GM19397 (cell line): ENCODE measurements at regions not wholly inside any gene's neighbourhood (a gene's known extent, or its start where the extent isn't known, plus 50 kb on each side); places are given as distances from the start of the nearest gene placed in this dataset.
"Not testable (repeated sequence)": the region's sequence is repeated elsewhere in the genome, so short reads cannot be mapped to it uniquely, and the experiment has no call there.

ENCODE experiments used
- ATAC-seq: cut with Tn5 transposase; IDR thresholded peaks from one replicate; pipeline ENCODE4 v1.9.1; 2021; ENCODE audit warnings: mild to moderate bottlenecking, moderate library complexity; ENCODE audit not compliant: unreplicated experiment

DNA sequence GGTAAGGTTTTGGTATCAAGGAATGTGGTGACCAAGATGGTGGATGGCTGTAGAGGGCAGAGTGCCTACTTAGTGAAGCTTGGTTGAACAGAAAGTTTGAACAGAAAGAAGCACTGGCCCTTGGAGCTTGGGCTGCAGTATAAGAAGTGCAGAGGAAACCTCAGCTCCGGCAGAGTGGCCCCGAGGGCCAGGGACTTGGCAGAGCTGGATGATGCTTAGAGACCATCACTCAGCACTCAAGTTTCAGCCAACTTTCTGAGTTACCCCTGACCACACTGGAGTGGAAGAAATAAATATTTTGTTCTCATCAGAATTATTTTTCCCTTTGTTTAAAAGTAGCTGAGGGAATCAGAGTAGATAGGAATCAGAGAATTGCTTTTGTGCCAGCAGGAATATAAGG is 336.7 kb downstream of the C7orf25 start:
- ATAC-seq, result no peak

DNA sequence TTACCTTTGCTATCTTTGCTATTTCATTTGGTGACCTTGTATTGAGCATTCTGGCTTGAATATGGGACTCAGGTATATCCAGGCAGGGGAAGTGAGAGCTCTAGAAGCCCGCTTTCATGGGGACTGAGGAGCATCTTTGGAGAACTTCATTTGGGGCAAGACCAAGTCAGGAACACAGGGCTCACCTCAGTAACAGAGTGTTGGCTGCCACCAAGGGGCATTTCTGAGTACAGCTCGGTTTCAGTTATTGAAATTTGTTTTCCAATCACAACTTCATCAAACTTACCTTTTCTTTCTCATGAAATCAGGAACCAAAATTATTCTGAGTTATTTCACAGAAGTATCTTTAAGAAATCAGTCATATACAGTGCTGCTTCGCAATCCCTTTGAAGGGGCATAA is 337.2 kb downstream of the C7orf25 start:
- ATAC-seq, result no peak

DNA sequence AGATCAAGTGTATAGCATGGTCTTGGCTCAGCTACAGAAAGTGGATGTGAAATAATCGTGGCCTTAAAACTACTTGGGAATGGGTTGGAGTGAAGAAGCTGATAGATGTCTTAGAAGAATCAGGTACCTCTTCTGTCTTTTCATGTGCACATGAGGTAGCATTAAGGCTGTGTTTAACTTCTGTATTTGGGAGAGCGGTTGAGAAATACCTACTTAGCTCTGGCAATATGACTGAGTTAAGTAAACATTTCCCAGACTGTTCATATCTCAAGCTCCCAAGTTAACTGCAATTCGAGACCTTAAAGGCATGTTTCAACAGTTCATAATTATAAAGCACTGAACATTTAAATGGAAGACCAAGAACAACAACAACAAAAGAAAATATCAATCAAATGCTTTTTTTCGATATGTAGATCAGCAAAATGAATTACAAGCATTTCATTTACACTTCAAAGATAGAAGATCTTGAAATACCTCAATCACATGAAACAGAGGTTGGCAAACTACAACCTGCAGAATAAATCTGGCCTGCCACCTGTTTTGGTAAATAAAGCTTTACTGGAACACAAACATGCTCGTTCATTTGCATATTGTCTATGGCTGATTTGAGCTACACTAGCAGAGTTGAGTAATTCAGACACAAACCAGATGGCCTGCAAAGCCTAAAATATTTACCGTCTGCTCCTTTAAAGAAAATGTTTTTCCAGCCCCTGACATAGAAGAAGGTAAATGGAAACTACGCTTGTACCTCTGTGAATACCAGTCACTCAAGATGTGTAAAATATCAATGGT is 337.1 kb upstream of the GLI3 start:
- ATAC-seq, result no peak

DNA sequence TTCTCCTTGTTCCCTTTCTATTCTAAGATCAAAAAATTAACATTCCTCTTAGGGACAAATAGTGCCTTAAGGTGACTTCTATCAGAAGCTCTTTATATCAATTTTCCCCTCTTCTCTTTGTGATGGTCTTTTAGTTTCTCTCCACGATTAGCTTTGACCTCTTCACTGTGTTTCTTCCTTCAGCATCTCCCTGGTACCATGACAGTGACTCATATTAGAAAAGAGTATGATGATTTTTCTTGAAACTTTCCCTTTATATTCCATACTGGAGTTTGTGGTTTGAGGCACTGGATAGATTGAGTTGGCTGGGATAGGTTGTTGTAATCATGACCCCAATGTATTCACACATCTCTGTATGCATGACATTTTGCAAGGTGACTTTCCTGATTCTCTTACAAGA is 335.6 kb upstream of the GLI3 start:
- ATAC-seq, result no peak

DNA sequence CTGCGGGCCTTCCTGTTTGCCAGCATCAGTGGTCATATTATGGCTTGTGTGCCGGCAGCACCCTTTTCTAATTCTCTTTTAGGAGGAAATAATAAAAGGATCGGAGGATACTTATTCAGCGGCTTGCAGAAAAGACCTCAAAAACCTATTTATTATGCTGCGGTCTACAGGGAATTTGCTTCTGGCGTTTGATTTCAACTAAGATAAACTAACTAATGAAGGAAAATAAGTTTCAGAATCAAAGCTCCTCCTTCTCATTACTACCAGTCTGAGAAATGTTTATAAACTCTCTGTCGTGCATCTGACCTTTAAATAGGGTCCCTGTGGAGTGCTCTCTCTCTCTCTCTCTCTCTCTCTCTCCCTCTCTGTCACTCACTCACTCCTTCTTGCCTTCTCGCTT is 335.0 kb upstream of the GLI3 start:
- ATAC-seq, result no peak

DNA sequence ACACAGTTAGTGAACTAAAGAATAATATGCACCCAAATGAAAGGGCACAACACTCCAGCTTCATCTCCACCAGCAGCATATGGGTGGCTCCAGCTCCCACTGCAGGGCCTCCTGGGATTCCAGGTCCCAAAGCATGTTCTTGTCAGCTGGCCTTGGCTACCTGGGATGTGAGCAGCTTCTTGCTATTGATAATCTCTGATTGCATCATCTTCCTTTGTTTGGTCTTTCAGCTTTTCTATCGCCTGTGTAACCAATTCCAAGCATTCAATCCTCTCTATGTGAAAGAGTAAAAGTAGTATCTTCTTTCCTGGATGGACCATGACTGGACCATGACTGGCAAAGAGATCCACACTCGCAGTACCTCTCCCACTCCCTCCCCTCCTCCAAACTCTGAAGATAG is 333.9 kb upstream of the GLI3 start:
- no peak for ATAC-seq

DNA sequence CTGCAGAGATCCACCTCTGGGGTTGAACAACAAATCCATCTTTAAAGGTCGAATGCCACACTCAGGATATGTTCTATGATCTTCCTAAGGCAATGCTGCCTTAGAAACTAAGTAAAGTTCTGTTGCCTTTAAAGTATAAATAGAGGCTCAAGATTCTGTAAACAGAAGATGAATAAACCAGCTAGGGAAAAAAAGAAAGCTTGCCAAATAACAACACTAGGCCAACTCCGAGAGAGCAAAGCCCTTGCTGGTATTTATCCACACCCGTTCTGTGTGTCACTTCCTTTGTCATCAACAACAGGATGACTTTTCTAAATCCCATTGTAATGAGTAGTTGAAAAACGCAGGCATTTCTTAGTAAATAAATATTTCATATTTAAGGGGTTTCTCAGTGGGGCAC is 330.0 kb upstream of the GLI3 start:
- ATAC-seq, result no peak

DNA sequence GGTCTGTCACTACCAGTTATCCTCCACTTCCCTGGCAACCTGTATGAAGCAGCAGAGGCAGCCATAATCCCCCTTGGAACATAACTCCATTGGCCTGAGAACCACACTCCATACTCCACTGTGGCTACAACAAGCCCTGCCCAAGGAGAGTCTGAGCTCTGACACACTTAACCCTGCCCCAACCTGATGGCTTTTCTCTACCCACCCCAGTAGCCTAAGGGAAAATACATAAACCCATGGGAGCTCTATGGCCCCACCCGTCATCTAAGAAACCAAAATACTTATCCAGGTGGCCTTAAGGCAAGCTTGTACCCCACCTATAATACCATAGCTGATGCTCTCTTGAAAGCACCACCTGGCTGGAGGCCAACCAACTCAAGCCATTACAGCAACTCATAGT is 324.8 kb upstream of the GLI3 start:
- ATAC-seq, result no peak

DNA sequence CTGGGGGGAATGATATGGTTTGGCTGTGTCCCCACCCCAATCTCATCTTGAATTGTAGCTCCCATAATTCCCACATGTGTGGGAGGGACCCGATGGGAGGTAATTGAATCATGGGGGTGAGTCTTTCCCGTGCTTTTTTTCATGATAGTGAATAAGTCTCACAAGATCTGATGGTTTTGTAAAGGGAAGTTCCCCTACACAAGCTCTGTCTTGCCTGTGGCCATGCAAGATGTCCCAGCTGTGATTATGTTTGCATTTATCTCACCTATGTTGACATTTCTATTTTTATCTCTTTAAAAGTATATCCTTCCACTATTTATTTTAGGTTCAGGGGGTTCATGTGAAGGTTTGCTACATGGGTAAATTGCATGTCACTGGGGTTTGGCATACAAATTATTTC is 323.9 kb upstream of the GLI3 start:
- no peak for ATAC-seq

DNA sequence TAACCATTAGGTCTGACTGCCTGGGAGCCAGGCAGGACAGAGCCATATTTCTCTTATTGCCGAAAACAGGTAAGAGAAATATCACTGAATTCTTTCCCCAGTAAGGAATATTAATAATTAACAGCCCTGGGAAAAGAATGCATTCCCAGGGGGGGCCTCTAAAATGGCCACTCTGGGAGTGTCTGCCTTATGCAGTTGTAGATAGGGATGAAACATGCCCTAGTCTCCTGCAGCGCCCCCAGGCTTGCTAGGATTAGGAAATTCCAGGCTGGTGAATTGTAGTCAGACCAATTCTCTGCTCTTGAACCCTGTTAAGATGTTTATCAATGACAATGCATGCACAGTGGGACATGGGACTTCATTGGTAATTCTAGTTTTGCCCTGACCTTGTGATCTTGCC is 317.9 kb upstream of the GLI3 start:
- not testable (repeated sequence) for ATAC-seq

DNA sequence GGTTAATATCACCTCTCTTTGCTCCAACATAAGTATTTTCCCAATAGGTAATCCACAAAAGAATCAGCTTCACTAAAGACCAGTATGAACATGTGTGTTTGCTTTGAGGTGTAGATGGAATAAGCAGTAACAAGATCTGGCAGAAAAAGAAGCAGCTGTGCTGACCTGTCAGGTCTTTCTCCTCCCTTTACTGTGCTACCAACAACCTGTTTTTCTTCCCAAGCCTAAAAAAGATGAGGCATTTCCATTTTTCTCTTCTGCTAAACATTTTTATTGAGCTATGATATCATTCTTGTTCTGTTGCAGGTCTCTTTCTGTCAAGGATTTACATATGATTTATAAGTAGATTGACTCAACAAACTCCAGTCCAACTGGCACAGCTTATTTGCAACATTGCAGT is 315.2 kb upstream of the GLI3 start:
- no peak for ATAC-seq

DNA sequence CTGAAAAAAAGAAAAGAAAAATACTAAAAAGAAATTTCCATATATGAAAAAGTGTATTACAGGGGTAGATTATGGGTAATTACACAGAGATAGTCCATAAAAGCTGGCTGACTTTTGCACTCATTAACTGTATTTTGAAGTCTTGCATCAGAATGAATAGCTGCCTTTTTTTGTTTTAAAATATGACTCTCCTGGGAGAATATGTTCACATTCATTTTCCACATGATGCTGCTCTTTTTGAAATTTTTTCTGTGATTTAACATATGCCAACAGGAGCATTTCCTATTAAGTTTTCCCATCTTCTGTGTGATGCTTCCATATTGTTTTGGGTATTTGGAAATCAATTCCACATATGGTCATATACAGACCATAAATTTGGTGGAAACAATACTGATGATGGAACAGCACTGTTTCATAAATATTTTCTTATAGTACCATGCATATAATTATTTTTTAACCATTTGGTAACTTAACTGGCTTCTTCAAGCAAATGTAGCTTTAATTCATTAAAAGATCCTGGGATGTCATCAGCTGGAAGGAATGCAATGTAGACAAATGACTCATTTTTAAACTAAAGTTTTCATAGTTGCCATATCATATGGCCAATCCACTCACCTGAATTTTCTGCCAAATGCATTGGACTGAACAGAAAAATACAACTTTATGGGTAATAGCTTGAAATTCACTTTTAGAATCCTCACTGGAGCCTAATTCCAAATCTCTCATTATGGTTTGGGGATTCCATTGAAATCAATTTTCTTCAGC is 313.9 kb upstream of the GLI3 start:
- ATAC-seq, result no peak

DNA sequence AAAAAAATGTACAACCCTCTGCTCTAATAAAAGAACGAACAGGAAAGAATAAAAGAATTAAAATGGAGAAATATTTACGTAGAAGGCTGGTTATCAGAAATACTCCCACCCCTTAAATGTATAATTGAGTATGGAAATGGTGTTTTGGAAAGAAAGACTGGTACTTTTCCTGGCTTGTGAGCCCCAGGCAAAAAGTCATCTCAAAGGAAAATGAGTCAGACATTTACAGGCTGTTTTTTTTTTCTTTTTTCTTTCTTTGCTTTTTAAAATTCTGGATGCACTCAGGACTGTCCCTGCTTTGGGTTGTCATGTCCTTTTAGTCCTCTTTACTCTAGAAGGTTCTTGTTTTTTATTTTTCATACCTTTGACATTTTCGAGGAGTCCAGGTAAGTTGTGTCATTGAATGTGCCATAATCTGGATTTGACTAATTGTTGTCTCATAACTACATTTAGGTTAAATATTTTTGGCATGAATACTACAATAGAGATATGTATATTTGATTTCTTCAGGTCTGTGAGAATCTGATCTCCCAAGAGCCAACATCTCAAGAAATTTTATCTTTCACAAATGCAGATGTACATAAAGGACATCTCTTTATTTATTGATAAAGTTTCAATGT is 313.0 kb upstream of the GLI3 start:
- ATAC-seq, result no peak

DNA sequence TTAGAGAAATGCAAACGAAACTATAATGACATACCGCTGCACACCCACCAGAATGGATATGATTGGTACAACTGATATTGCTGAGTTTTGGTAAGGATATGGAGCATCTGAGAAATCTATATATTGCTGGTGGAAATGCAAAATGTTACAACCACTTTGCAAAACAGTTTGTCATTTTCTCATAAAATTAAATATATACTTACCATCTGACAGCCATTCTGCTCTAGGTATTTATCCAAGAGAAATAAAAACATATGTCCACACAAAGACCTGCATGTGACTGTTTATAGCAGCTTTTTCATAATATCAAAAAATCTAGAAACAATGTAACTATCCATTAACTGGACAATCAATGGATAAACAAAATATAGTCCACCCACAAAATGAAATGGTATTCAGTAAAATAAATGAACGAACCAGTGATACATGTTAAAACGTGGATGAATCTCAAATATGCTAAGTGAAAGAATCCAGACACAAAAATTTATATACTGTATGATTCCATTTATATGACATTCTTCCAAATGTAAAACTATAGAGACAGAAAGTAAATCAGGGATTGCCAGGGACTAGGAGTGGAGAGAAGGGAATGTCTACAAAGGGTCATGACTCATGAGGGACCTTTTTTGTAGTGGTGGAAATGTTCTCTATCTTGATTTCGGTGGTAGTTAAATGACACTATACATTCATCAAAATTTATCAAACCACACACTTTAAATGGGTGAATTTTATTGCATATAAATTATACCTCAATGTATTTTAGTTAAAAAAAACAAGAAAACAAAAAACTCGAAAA is 312.0 kb upstream of the GLI3 start:
- ATAC-seq, result no peak

DNA sequence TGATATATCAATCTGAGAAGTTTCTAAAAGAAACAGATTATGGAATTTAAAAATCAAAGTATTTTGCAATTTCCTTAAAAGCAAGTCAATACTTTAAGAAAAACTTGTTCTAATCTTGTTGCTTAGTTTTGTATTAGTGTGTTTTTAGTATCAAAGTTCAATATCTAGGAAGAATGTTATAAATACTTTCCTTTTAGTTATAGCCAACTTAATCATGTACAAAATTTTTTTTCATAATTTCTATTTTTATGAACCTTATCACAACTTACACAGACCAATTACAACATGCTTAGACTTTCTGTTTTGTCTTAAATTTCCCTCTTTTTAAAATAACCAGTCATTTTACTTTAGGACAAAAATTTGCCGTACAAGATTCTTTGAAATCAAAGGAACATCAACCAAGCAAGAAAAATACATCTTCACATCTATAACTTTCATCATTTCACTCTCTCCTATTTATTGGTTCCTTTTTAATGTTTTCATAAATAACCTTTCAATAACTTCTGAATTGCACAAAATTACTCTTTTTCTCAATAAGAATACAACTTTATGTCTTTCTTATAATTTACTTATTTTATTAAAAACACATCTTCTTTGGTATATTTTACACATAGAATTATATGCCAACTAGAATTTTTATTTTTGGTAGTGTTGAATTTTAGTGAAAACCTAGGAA is 308.2 kb upstream of the GLI3 start:
- ATAC-seq, result no peak

DNA sequence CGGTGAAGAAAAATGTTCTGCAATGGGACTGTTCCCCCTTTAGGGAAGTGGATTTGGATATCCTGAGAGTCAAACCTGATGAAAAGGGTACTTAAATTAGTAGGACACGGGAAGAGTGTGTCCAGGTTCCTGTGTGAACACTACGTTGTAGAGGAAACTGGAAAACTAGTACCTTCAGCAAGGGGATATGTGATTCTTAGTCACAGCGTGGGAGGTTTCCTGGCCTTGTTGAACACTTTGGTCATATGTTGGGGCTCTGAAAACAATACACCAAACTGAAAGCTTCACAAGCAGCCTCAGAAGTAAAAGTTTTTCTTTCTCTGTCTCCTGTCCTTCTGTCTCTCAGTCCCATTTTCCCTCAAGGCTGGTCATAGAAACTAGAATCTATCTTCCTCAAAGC is 306.9 kb upstream of the GLI3 start:
- no peak for ATAC-seq

DNA sequence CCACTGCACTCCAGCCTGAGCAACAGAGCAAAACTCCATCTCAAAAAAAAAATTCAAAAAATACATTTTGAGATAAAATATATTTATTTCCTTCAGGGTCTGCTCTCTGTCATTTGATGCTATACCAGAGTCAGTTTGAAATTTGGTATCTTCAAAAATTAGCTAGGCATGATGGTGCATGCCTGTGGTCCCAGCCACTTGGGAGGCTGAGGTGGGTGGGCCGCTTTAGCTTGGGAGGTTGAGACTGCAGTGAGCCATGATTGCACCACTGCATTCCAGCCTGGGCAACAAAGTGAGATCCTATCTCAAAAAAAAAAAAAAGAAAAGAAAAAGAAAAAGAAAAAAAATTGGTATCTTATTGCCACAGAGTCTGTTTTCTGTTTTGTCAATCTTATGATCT is 305.4 kb upstream of the GLI3 start:
- not testable (repeated sequence) for ATAC-seq

DNA sequence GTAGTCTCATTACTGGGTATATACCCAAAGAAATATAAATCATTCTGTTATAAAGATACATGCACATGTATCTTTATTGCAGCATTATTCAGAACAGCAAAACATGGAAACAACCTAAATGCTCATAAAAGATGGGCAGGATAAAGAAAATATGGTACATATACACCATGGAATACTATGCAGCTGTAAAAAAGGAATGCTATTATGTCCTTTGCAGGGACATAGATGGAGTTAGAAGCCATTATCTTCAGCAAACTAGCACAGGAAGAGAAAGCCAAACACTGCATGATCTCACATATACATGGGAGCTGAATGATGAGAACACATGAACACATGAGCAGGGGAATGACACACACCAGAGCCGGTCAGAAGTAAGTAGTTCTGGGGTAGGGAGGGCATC is 297.4 kb upstream of the GLI3 start:
- no peak for ATAC-seq

DNA sequence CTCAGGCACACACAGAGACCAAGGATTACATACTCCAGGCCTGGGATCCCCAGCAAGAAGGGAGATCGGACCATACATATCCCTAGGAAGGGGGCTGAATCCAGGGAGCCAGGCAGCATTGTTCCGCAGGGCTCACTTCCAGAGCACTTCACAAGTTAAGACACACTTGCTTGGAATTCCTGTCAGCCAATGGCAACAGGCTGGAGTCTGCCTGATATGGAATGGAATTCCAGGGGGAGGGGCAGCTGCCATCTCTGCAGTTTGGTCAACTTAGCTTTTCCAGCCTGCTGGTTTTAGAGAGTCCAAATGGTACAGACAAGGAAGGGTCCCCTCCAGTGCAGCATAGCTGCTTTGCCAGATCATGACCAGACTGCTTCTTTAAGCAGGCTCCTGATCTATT is 290.0 kb upstream of the GLI3 start:
- ATAC-seq, result no peak

DNA sequence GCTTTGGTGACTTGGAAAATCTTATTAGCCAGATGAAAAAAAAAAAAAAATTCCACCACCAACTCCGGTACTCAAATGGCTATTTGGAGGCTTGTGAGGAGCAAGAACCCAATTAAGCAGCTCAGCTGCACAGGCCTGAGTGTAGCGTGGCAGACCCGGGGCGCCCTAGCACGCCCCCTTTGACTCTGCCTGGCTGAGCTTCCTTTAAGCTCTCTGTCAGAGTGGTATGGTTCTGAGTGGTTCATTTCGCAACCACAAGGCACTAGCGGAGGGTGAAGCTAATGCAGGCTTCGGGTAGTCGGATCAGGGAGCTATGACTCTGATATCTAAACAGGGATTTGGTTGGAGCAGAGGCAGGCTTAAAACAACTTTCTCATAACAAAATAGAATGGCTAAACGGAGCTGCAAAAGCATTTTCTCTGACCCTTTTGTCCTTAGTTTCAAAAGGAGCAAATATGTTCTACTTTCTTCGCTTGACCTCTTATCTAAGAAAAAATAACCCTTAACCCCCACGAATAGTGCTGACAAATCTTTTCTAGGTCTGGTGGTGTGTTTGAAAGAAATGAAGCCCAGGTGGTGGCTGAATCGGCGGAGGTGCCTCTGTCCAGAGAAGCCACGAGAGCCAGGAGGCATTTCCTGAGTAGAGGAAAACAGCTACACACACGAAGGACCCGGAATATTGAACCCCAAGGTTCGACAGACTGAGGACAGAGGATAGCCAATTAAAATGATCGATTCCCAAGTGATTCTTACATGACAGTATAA is 285.4 kb upstream of the GLI3 start:
- no peak for ATAC-seq
